ENCODE measurements at regions not wholly inside any gene's neighbourhood (a gene's known extent, or its start where the extent isn't known, plus 50 kb on each side); places are given as distances from the start of the nearest gene placed in this dataset.

GRCh38 chr4:181330654-181331201 is 912.5 kb upstream of the TENM3 start:
- TF ChIP-seq CTCF (IDR thresholded peaks at IDR 0.05; ENCODE audit: low read depth, low read length, missing control alignments) = no peak
- no peak overlapping the region for H3K4me3 ChIP-seq (ENCODE audit: low read depth, low read length)
- in situ Hi-C loops (cut with HindIII; ENCODE audit: low sequenced_read_pairs) = no loop called here
- DNase-seq (ENCODE audit: low read depth) = no peak

GRCh38 chr4:181331214-181331613 is 912.0 kb upstream of the TENM3 start:
- in situ Hi-C loops (cut with HindIII; ENCODE audit: low sequenced_read_pairs) = no loop called here

DNA sequence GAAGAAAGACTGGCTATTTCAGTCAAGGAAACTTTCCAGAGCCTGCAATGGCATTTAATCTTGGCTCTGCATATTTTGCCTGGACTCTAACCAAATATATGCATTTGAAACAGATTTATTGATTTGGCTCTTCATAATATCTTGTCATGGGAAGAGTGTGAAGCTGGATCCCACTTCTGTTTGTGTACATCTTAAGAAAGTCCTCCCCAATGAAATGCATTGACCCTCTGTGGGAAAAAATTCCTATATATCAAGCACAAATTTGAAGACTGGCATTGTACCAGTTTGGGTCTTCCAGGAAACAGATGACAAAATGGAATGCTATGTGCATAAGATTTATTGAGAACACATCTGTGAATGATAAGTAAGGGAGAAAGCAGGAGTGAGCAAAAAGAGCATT is 897.3 kb upstream of the TENM3 start:
- DNase-seq (ENCODE audit: low read depth) = no peak
- in situ Hi-C loops (cut with HindIII; ENCODE audit: low sequenced_read_pairs) = no loop called here
- H3K4me3 ChIP-seq (ENCODE audit: low read depth, low read length) = no peak overlapping the region
- no peak for TF ChIP-seq CTCF (IDR thresholded peaks at IDR 0.05; ENCODE audit: low read depth, low read length, missing control alignments)

More at GRCh38 chr4:181331214-181331613, 912.0 kb upstream of the TENM3 start:
- DNase-seq (ENCODE audit: low read depth) = no peak
- TF ChIP-seq CTCF (IDR thresholded peaks at IDR 0.05; ENCODE audit: low read depth, low read length, missing control alignments) = no peak
- no peak overlapping the region for H3K4me3 ChIP-seq (ENCODE audit: low read depth, low read length)

GRCh38 chr4:181350615-181351415 is 892.4 kb upstream of the TENM3 start:
- peak; percentile 20 for DNase-seq (ENCODE audit: low read depth)
- no peak overlapping the region for H3K4me3 ChIP-seq (ENCODE audit: low read depth, low read length)
- no peak for TF ChIP-seq CTCF (IDR thresholded peaks at IDR 0.05; ENCODE audit: low read depth, low read length, missing control alignments)
- in situ Hi-C loops (cut with HindIII; ENCODE audit: low sequenced_read_pairs) = no loop called here

DNA sequence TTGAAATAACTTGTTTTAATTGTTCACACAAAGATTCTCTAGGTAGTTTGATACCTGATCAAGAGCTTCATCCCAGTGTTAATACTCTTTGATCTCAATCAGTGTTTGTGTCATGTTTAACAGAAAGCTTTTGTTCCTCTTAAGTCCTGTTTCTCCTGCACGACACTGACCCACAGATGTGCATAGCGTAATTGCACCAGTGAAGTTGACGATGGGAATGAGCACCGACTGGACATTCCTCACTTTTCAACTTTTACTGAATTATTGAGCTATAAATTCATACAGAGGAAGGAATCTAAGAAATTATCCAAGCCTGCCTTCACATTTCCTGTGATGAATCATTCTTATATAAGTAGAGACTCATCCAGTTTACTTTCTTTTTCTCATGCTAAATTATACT is 878.7 kb upstream of the TENM3 start:
- no peak for TF ChIP-seq CTCF (IDR thresholded peaks at IDR 0.05; ENCODE audit: low read depth, low read length, missing control alignments)
- H3K4me3 ChIP-seq (ENCODE audit: low read depth, low read length) = no peak overlapping the region
- DNase-seq (ENCODE audit: low read depth) = no peak
- in situ Hi-C loops (cut with HindIII; ENCODE audit: low sequenced_read_pairs) = no loop called here

GRCh38 chr4:181365671-181366070 is 877.5 kb upstream of the TENM3 start:
- in situ Hi-C loops (cut with HindIII; ENCODE audit: low sequenced_read_pairs) = no loop called here
- no peak overlapping the region for H3K4me3 ChIP-seq (ENCODE audit: low read depth, low read length)
- no peak for DNase-seq (ENCODE audit: low read depth)
- no peak for TF ChIP-seq CTCF (IDR thresholded peaks at IDR 0.05; ENCODE audit: low read depth, low read length, missing control alignments)

All from astrocyte of the cerebellum (primary cell).